Activated CD4-positive, alpha-beta T cell treated with anti-CD3 and anti-CD28 coated beads, Interleukin-2, amount 50 U/mL, for 4 hours (primary cell): ENCODE measurements at regions not wholly inside any gene's neighbourhood (a gene's known extent, or its start where the extent isn't known, plus 50 kb on each side); places are given as distances from the start of the nearest gene placed in this dataset.

Source experiments
- DNase-seq, 2 experiments: peaks; one replicate each; pipeline ENCODE4 v3.0.0-alpha.2; 2020

GRCh38 chr6:14258695-14259593 is 141.4 kb downstream of the CD83 start:
- no peak for DNase-seq

- DNase-seq = no peak
These were observed 142.1 kb downstream of the CD83 start for GRCh38 chr6:14259594-14260152.

- no peak for DNase-seq
These were observed 143.3 kb downstream of the CD83 start for GRCh38 chr6:14260839-14261238.

- no peak for DNase-seq
These were observed 146.4 kb downstream of the CD83 start for GRCh38 chr6:14263881-14264424.

GRCh38 chr6:14265049-14266021 is 147.8 kb downstream of the CD83 start:
- DNase-seq = no peak

GRCh38 chr6:14266266-14266665 is 148.7 kb downstream of the CD83 start:
- no peak for DNase-seq

- DNase-seq = no peak
These were observed 150.5 kb downstream of the CD83 start for GRCh38 chr6:14267885-14268660.

- no peak for DNase-seq
These were observed 151.9 kb downstream of the CD83 start for GRCh38 chr6:14269436-14269835.

GRCh38 chr6:14270142-14270893 is 152.7 kb downstream of the CD83 start:
- no peak for DNase-seq

- DNase-seq = peak; percentile 24 to 39
These were observed 153.6 kb downstream of the CD83 start for GRCh38 chr6:14270925-14271788.

- no peak for DNase-seq
These were observed 154.5 kb downstream of the CD83 start for GRCh38 chr6:14271789-14272736.

- no peak for DNase-seq
These were observed 155.1 kb downstream of the CD83 start for GRCh38 chr6:14272737-14273085.

GRCh38 chr6:14273191-14273590 is 155.6 kb downstream of the CD83 start:
- DNase-seq = no peak

GRCh38 chr6:14274016-14274415 is 156.4 kb downstream of the CD83 start:
- no peak for DNase-seq

- DNase-seq = no peak
These were observed 157.2 kb downstream of the CD83 start for GRCh38 chr6:14274546-14275492.

- DNase-seq = no peak
These were observed 157.9 kb downstream of the CD83 start for GRCh38 chr6:14275493-14275851.

GRCh38 chr6:14276071-14276470 is 158.5 kb downstream of the CD83 start:
- no peak for DNase-seq
